Keratinocyte (primary cell): ENCODE measurements at regions not wholly inside any gene's neighbourhood (a gene's known extent, or its start where the extent isn't known, plus 50 kb on each side); places are given as distances from the start of the nearest gene placed in this dataset.

Experiments used
- DNase-seq: peaks from one replicate; pipeline ENCODE4 v3.0.0-alpha.2; 2011; ENCODE audit warnings: low read depth, missing footprints, low spot score
- FAIRE-seq: peaks from 2 replicates; lab custom pipeline; 2011; peaks lifted over from hg19 to GRCh38; lab: Jason Lieb, UNC
- H2AFZ ChIP-seq: 2 replicates; pipeline ENCODE4 v1.6.0; 2012; ENCODE audit warnings: low read length, control low read depth, inconsistent platforms; ENCODE audit not compliant: control insufficient read depth
- H3K27ac ChIP-seq: 2 replicates; pipeline ENCODE4 v1.5.1; 2011; ENCODE audit warnings: low read length; ENCODE audit not compliant: control insufficient read depth, insufficient read depth
- H3K27me3 ChIP-seq: 3 replicates; pipeline ENCODE4 v1.6.0; 2011; ENCODE audit warnings: low read length; ENCODE audit not compliant: control insufficient read depth, insufficient read depth; ENCODE audit errors: extremely low read depth
- H3K36me3 ChIP-seq, 2 experiments: 2 replicates in 1 of 2; 3 replicates in 1 of 2; pipeline ENCODE4 v1.5.1; 2011; ENCODE audit warnings: low read length in 2 of 2, mild to moderate bottlenecking in 1 of 2; ENCODE audit not compliant: control insufficient read depth in 2 of 2, insufficient read depth in 2 of 2; ENCODE audit errors: extremely low read depth in 1 of 2
- H3K4me1 ChIP-seq: 3 replicates; pipeline ENCODE4 v1.5.1; 2011; ENCODE audit warnings: low read length; ENCODE audit not compliant: control insufficient read depth, insufficient read depth; ENCODE audit errors: extremely low read depth
- H3K4me2 ChIP-seq: 3 replicates; pipeline ENCODE4 v1.6.0; 2011; ENCODE audit warnings: low read depth, low read length; ENCODE audit not compliant: control insufficient read depth, insufficient read depth; ENCODE audit errors: extremely low read depth
- H3K4me3 ChIP-seq, 3 experiments: fragments of 200-600 bp in 1 of 3; sonication (generic) in 1 of 3; 2 replicates in 2 of 3; 3 replicates in 1 of 3; pipeline ENCODE4 v1.5.1; 2011 to 2016; ENCODE audit warnings: low read length in 3 of 3, mild to moderate bottlenecking in 3 of 3, control low read depth in 2 of 3, inconsistent platforms in 1 of 3, low read depth in 1 of 3, mixed read lengths in 1 of 3, mixed run types in 1 of 3, moderate library complexity in 1 of 3; ENCODE audit not compliant: control insufficient read depth in 2 of 3, insufficient read depth in 2 of 3; ENCODE audit errors: extremely low read depth in 1 of 3
- H3K79me2 ChIP-seq: 2 replicates; pipeline ENCODE4 v1.6.0; 2012; ENCODE audit warnings: low read length; ENCODE audit not compliant: control insufficient read depth, insufficient read depth
- H3K9ac ChIP-seq: 3 replicates; pipeline ENCODE4 v1.6.0; 2011; ENCODE audit warnings: low read length; ENCODE audit not compliant: control insufficient read depth, insufficient read depth; ENCODE audit errors: extremely low read depth
- H3K9me1 ChIP-seq: 3 replicates; pipeline ENCODE4 v1.6.0; 2011; ENCODE audit warnings: low read length; ENCODE audit not compliant: control insufficient read depth, insufficient read depth; ENCODE audit errors: extremely low read depth
- H3K9me3 ChIP-seq: 2 replicates; pipeline ENCODE4 v1.5.1; 2012; ENCODE audit warnings: low read depth, low read length; ENCODE audit not compliant: control insufficient read depth
- H4K20me1 ChIP-seq: 3 replicates; pipeline ENCODE4 v1.6.0; 2011; ENCODE audit warnings: low read length; ENCODE audit not compliant: control insufficient read depth, insufficient read depth; ENCODE audit errors: extremely low read depth
- EZH2 ChIP-seq: IDR thresholded peaks from one replicate; pipeline ENCODE4 v1.6.1; 2012; ENCODE audit warnings: inconsistent platforms, mild to moderate bottlenecking, low read length, moderate library complexity
- dilution Hi-C: fragments of 300-500 bp; cut with MboI; formaldehyde crosslinking; loops from one replicate; pipeline ENCODE4 v1.7.0; 2020; ENCODE audit warnings: low sequenced_read_pairs; ENCODE audit not compliant: extremely low pct_ligation_motif_present
- TF ChIP-seq, protein P1 (sequence below), 3 experiments: IDR thresholded peaks in 1 of 3; conservative IDR thresholded peaks in 1 of 3; optimal IDR thresholded peaks in 1 of 3; 2 replicates in 2 of 3; 3 replicates in 1 of 3; pipeline versions ENCODE3 to v1.5.1; 2011; ENCODE audit warnings: low read length in 3 of 3, mild to moderate bottlenecking in 3 of 3, moderate library complexity in 2 of 3, control low read depth in 1 of 3, inconsistent platforms in 1 of 3; ENCODE audit not compliant: insufficient read depth in 2 of 3; ENCODE audit errors: extremely low read depth in 1 of 3

DNA sequence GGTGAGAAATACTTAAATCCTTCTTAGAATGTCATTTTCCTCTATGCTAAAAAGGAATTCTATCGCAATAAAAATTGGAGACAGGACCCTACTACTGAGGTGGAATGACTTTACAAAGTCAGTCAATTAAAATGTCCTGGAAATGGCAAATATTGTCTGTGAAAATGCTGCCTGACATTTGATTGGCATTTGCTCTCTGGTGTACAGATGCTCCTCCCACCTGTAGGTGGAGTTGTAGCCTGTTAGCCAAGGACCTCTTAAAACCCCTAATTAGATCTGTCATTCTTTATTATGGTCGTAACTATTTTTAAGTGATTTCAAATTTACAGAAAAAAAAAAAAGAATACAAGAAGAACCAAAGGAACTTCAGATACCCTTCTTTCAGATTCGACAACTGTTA lies 393.1 kb upstream of the KLHL29 start:
- H3K9me3 ChIP-seq: no peaks in the 10 kb centered on the region
- H3K9me1 ChIP-seq: no peaks in the 10 kb centered on the region
- dilution Hi-C loops: no loop called here
- FAIRE-seq (no peak), DNase-seq (no peak)
- no peak overlapping the region for H2AFZ ChIP-seq
- TF ChIP-seq, protein P1, sequence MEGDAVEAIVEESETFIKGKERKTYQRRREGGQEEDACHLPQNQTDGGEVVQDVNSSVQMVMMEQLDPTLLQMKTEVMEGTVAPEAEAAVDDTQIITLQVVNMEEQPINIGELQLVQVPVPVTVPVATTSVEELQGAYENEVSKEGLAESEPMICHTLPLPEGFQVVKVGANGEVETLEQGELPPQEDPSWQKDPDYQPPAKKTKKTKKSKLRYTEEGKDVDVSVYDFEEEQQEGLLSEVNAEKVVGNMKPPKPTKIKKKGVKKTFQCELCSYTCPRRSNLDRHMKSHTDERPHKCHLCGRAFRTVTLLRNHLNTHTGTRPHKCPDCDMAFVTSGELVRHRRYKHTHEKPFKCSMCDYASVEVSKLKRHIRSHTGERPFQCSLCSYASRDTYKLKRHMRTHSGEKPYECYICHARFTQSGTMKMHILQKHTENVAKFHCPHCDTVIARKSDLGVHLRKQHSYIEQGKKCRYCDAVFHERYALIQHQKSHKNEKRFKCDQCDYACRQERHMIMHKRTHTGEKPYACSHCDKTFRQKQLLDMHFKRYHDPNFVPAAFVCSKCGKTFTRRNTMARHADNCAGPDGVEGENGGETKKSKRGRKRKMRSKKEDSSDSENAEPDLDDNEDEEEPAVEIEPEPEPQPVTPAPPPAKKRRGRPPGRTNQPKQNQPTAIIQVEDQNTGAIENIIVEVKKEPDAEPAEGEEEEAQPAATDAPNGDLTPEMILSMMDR (optimal IDR thresholded peaks at IDR 0.05 in 1 of 3, IDR thresholded peaks at IDR 0.05 in 1 of 3, conservative IDR thresholded peaks at IDR 0.05 in 1 of 3; ENCODE audit: extremely low read depth in 1 of 3, insufficient read depth in 2 of 3, low read length in 3 of 3): no peak
- no peak for TF ChIP-seq EZH2
- H3K36me3 ChIP-seq: no peaks in the 10 kb centered on the region
- H3K27me3 ChIP-seq: no peaks in the 10 kb centered on the region
- no peak overlapping the region for H3K9ac ChIP-seq
- no peaks in the 10 kb centered on the region for H4K20me1 ChIP-seq
- no peaks in the 10 kb centered on the region for H3K79me2 ChIP-seq
- H3K27ac ChIP-seq: no peak overlapping the region
- H3K4me2 ChIP-seq: no peak overlapping the region
- no peak overlapping the region for H3K4me3 ChIP-seq
- no peaks in the 10 kb centered on the region for H3K4me1 ChIP-seq

DNA sequence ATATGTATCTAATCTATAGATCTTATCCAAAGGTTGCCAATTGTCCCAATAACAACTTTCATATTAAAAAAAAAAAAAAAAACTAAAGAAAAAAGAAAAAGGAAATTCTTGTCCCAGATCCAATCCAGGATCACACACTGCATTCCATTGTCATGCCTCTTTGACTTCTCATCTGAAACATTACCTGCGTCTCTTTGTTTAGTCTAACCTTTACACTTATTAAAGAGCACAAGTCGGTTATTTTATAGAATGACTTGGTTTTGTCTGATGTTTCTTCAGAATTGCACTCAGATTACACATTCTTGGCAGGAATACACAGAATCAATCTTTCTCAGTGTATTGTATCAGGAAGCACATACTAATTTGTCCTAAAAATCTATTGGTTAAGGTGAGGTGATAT lies 392.5 kb upstream of the KLHL29 start:
- Histone ChIP-seq H3K36me3 (no peaks in the 10 kb centered on the region), H3K27ac (no peak overlapping the region), H2AFZ (no peak overlapping the region), H3K9me1 (no peaks in the 10 kb centered on the region), H3K79me2 (no peaks in the 10 kb centered on the region), H3K9me3 (no peaks in the 10 kb centered on the region), H3K4me1 (no peaks in the 10 kb centered on the region), H3K27me3 (no peaks in the 10 kb centered on the region), H3K4me2 (no peak overlapping the region), H3K9ac (no peak overlapping the region), H4K20me1 (no peaks in the 10 kb centered on the region), H3K4me3 (no peak overlapping the region)
- TF ChIP-seq, protein P1 (optimal IDR thresholded peaks at IDR 0.05 in 1 of 3, IDR thresholded peaks at IDR 0.05 in 1 of 3, conservative IDR thresholded peaks at IDR 0.05 in 1 of 3; ENCODE audit: extremely low read depth in 1 of 3, insufficient read depth in 2 of 3, low read length in 3 of 3): no peak
- TF ChIP-seq EZH2: no peak
- DNase-seq (no peak), FAIRE-seq (no peak)
- dilution Hi-C loops: no loop called here
